GM19023 (cell line): ENCODE measurements at regions not wholly inside any gene's neighbourhood (a gene's known extent, or its start where the extent isn't known, plus 50 kb on each side); places are given as distances from the start of the nearest gene placed in this dataset.
"Not testable (repeated sequence)": the region's sequence is repeated elsewhere in the genome, so short reads cannot be mapped to it uniquely, and the experiment has no call there.

Experiments
- ATAC-seq: cut with Tn5 transposase; IDR thresholded peaks from one replicate; pipeline ENCODE4 v1.9.1; 2021; ENCODE audit warnings: mild to moderate bottlenecking, moderate library complexity; ENCODE audit not compliant: unreplicated experiment

GRCh38 chr16:88240776-88241175 lies 142.0 kb upstream of the ZNF469 start:
- not testable (repeated sequence) for ATAC-seq

- ATAC-seq: not testable (repeated sequence)
Measured at GRCh38 chr16:88241404-88242311, 141.1 kb upstream of the ZNF469 start.

- ATAC-seq: not testable (repeated sequence)
Measured at GRCh38 chr16:88242312-88243295, 140.2 kb upstream of the ZNF469 start.

GRCh38 chr16:88243921-88244320 lies 138.8 kb upstream of the ZNF469 start:
- not testable (repeated sequence) for ATAC-seq

GRCh38 chr16:88245241-88246081 lies 137.3 kb upstream of the ZNF469 start:
- ATAC-seq: not testable (repeated sequence)

GRCh38 chr16:88246955-88247582 lies 135.7 kb upstream of the ZNF469 start:
- ATAC-seq: not testable (repeated sequence)

GRCh38 chr16:88247583-88247966 lies 135.2 kb upstream of the ZNF469 start:
- ATAC-seq: not testable (repeated sequence)

GRCh38 chr16:88248761-88249160 lies 134.0 kb upstream of the ZNF469 start:
- ATAC-seq: not testable (repeated sequence)

- ATAC-seq: not testable (repeated sequence)
Measured at GRCh38 chr16:88250381-88250780, 132.4 kb upstream of the ZNF469 start.

GRCh38 chr16:88252057-88252794 lies 130.5 kb upstream of the ZNF469 start:
- ATAC-seq: not testable (repeated sequence)

GRCh38 chr16:88258141-88258540 lies 124.6 kb upstream of the ZNF469 start:
- not testable (repeated sequence) for ATAC-seq

GRCh38 chr16:88258764-88259525 lies 123.8 kb upstream of the ZNF469 start:
- ATAC-seq: not testable (repeated sequence)

GRCh38 chr16:88259538-88259937 lies 123.2 kb upstream of the ZNF469 start:
- not testable (repeated sequence) for ATAC-seq

- not testable (repeated sequence) for ATAC-seq
Measured at GRCh38 chr16:88260146-88260545, 122.6 kb upstream of the ZNF469 start.

- ATAC-seq: not testable (repeated sequence)
Measured at GRCh38 chr16:88260881-88261665, 121.7 kb upstream of the ZNF469 start.

- ATAC-seq: not testable (repeated sequence)
Measured at GRCh38 chr16:88261814-88262605, 120.7 kb upstream of the ZNF469 start.
